AG04450 (cell line): ENCODE measurements at regions not wholly inside any gene's neighbourhood (a gene's known extent, or its start where the extent isn't known, plus 50 kb on each side); places are given as distances from the start of the nearest gene placed in this dataset.

Source experiments
- CTCF ChIA-PET: fragments of 300-600, 350-600 bp; formaldehyde crosslinking; extraction: SDS; loops from one replicate; lab custom pipeline; 2022; ENCODE audit warnings: antibody characterized with exemption, inconsistent platforms; lab: Charles Lee
- POLR2A ChIA-PET: fragments of 350-600 bp; formaldehyde crosslinking; extraction: SDS; loops from one replicate; lab custom pipeline; 2021; ENCODE audit warnings: antibody characterized with exemption, inconsistent platforms; lab: Yijun Ruan, JAX
- DNase-seq: peaks from one replicate; pipeline ENCODE4 v3.0.0-alpha.2; 2011; ENCODE audit warnings: low read depth, low spot score
- H3K27ac ChIP-seq: one replicate; pipeline ENCODE4 v1.5.1; 2012; ENCODE audit warnings: low read depth, low read length, control low read depth
- H3K27me3 ChIP-seq: one replicate; pipeline ENCODE4 v1.6.0; 2012; ENCODE audit warnings: low read length; ENCODE audit not compliant: control insufficient read depth, insufficient read depth
- H3K4me3 ChIP-seq: 2 replicates; pipeline ENCODE4 v1.5.1; 2011; ENCODE audit warnings: mild to moderate bottlenecking, low read depth, low read length, control low read depth
- H3K9me3 ChIP-seq: 2 replicates; pipeline ENCODE4 v1.5.1; 2012; ENCODE audit warnings: low read length; ENCODE audit not compliant: control insufficient read depth, insufficient read depth
- TF ChIP-seq, protein P1 (sequence below): IDR thresholded peaks from 2 replicates; pipeline ENCODE4 v1.5.1; 2011; ENCODE audit warnings: low read depth, low read length, control low read depth, inconsistent platforms

DNA sequence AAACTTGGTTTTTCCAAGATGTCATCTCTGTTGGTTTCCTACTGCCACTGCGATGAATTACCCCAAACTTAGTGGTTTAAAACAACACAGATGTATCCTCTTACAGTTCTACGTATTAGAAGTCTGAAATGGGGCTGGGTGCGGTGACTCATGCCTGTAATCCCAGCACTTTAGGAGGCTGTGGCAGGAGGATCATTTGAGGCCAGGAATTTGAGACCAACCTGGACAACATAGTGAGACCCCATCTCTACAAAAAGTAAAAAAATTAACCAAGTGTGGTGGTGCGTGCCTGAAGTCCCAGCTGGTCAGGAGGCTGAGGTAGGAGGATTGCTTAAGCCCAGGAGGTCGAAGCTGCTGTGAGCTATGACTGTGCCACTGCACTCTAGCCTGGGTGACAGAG, 57.2 kb upstream of the GRHL3 start:
- Histone ChIP-seq H3K4me3 (no peak overlapping the region), H3K9me3 (peaks cover 3% of the 10 kb centered on the region; the same call in 1 of the 2 replicates), H3K27ac (no peak overlapping the region), H3K27me3 (peaks cover 20% of the 10 kb centered on the region)
- POLR2A ChIA-PET = no interaction called here
- DNase-seq = no peak
- TF ChIP-seq, protein P1, sequence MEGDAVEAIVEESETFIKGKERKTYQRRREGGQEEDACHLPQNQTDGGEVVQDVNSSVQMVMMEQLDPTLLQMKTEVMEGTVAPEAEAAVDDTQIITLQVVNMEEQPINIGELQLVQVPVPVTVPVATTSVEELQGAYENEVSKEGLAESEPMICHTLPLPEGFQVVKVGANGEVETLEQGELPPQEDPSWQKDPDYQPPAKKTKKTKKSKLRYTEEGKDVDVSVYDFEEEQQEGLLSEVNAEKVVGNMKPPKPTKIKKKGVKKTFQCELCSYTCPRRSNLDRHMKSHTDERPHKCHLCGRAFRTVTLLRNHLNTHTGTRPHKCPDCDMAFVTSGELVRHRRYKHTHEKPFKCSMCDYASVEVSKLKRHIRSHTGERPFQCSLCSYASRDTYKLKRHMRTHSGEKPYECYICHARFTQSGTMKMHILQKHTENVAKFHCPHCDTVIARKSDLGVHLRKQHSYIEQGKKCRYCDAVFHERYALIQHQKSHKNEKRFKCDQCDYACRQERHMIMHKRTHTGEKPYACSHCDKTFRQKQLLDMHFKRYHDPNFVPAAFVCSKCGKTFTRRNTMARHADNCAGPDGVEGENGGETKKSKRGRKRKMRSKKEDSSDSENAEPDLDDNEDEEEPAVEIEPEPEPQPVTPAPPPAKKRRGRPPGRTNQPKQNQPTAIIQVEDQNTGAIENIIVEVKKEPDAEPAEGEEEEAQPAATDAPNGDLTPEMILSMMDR = no peak
- CTCF ChIA-PET = interaction anchor here (1.5 kb wide), 1 partner anchor 60 kb away, joined by 3 read pairs; no protein-coding TSS in a partner anchor

DNA sequence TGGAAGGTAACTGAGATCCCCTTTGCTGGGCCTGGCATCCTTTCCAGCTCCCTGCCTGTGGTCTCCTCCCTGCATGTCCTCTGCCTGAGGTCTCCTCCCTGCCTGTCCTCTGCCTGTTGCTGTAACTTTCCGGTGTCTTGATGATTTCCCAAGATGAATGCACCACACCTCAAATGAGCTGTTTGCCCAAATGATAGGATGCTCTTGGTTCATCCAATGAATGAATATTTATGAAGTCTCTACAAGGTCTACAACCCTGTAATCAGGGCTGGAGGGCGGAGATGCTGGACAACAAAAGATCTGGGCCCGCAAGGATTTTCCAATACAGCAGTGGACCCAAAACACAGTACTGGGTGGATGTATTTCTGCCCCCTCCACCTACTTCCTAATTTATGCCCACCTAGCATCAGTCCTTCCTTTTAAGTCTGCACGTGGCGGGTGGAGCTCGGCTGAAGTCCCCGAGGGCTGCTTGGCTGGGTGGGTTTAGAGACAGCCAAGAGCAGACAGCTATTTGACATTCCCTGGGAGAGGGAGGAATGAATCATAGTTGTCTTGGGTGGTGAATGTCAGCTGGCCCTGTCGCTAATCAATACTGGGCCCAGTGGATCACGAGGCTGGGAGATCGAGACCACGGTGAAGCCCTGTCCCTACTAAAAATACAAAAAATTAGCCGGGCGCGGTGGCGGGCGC, 60.3 kb upstream of the GRHL3 start:
- Histone ChIP-seq H3K9me3 (peaks cover 3% of the 10 kb centered on the region; the same call in 1 of the 2 replicates), H3K27ac (no peak overlapping the region), H3K27me3 (peaks cover 25% of the 10 kb centered on the region), H3K4me3 (no peak overlapping the region)
- CTCF ChIA-PET = interaction anchor here (2.4 kb wide), 1 partner anchor 109 kb away, joined by 7 read pairs; no protein-coding TSS in a partner anchor
- TF ChIP-seq, protein P1 = no peak
- POLR2A ChIA-PET = no interaction called here
- no peak for DNase-seq

DNA sequence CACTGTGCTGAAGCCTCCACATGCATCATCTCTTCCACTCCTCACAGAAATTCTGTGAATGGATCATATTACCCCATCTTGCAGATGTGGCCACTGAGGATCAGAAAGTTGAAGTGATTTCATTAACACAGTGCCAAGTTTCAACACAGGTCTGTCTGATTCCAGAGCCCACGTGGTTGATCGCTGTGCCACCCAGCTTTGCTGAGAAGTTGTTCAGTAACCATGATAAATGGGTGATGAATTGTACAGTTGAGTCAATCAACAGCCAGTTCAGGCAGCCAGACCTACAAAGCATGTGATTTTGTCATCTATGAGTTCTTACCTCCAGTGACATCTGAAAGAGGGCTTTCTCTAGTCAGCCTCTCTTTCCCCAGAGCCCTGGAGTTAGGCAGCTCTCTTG, 61.8 kb upstream of the GRHL3 start:
- no peak overlapping the region for H3K4me3 ChIP-seq
- DNase-seq = no peak
- ChIA-PET POLR2A (no interaction called here), CTCF (no interaction called here)
- TF ChIP-seq, protein P1 = no peak
- peaks cover 25% of the 10 kb centered on the region for H3K27me3 ChIP-seq
- no peak overlapping the region for H3K27ac ChIP-seq
- H3K9me3 ChIP-seq = no peaks in the 10 kb centered on the region

DNA sequence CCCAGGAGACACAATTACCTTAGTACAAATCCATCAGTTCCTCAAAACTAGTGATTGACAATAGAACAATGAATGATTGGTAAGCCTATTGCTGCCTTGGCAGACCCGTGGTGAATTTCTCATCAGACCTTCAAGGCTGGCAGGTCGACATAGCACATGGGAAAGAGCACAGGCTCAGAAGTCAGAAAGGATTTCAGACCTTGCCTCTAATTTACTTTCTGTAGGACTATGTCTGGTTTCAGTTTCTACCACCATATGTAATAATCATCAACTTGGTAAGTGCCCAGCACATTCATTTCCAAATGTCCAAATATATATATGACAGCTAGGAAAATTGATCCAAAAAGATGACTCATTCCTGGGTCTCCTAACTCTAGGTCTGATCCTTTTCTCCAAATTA, 62.5 kb upstream of the GRHL3 start:
- no peak overlapping the region for H3K4me3 ChIP-seq
- H3K27ac ChIP-seq = no peak overlapping the region
- ChIA-PET CTCF (no interaction called here), POLR2A (no interaction called here)
- no peaks in the 10 kb centered on the region for H3K9me3 ChIP-seq
- DNase-seq = no peak
- TF ChIP-seq, protein P1 = no peak
- H3K27me3 ChIP-seq = peaks cover 25% of the 10 kb centered on the region

DNA sequence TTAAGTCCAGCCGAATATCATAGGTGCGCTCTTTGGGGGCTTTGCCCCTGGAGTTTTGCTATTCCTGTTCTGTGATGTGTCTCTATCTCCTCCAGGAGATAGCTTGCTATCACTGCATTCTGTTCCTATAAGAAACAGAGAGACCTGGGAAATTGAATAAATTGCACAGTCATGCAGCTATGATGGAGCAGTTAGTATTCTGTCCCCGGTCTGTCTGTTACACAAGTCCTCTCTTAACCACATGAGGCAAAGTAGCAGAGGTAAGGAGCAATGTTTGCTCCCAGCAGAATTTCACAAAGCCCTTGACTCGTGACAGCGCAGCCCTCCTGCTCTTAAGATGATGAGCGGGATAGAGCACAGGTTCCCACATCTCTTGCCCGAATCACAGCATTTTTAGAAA, 63.9 kb upstream of the GRHL3 start:
- ChIA-PET POLR2A (no interaction called here), CTCF (interaction anchor here (1.2 kb wide), 1 partner anchor 40 kb away, joined by 3 read pairs; no protein-coding TSS in a partner anchor)
- TF ChIP-seq, protein P1 = no peak

More for the DNA sequence above, 63.9 kb upstream of the GRHL3 start:
- Histone ChIP-seq H3K4me3 (no peak overlapping the region), H3K27ac (no peak overlapping the region), H3K9me3 (no peaks in the 10 kb centered on the region; the same call in 1 of the 2 replicates), H3K27me3 (peaks cover 20% of the 10 kb centered on the region)
- no peak for DNase-seq
